GM18867 (cell line): ENCODE measurements at regions not wholly inside any gene's neighbourhood (a gene's known extent, or its start where the extent isn't known, plus 50 kb on each side); places are given as distances from the start of the nearest gene placed in this dataset.

Experiments used
- ATAC-seq: cut with Tn5 transposase; IDR thresholded peaks from one replicate; pipeline ENCODE4 v1.9.1; 2021; ENCODE audit warnings: mild to moderate bottlenecking, moderate library complexity; ENCODE audit not compliant: unreplicated experiment

DNA sequence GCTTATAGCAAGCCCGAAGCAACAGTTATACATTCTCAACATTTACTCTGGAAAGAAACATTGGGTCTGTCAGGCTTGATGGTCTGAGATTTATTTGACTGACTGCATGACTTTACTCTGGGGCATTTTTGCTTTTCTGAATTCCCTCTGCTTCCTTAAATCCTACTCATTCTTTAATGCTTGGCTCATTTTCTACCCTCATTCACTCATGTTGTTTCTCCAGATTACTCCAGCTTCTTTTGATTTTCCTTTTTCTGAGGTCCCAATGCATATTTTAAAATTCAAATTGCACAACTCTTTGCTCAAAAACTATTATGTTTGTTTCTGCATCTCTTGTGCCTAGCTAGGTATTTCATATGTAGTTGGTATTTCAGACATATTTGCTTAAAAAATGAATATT is 2002.9 kb upstream of the NUDT12 start:
- no peak for ATAC-seq

DNA sequence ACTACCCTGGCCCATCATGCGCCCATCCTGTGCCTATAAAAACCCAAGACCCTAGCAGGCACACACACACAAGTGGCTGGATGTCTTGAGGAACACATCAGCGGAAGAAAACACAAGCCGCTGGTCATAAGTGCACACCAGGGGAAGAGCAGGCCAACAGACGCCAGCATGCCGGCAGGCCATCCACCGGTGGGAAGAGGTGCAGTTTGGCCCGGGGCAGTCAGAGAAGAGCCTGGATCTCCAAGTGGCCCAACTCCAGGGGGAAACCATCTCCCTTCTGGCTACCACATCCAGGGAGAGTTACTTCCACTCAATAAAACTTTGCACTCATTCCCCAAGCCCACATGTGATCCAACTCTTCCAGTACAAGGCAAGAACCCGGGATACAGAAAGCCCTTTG is 2001.3 kb upstream of the NUDT12 start:
- ATAC-seq: no peak

DNA sequence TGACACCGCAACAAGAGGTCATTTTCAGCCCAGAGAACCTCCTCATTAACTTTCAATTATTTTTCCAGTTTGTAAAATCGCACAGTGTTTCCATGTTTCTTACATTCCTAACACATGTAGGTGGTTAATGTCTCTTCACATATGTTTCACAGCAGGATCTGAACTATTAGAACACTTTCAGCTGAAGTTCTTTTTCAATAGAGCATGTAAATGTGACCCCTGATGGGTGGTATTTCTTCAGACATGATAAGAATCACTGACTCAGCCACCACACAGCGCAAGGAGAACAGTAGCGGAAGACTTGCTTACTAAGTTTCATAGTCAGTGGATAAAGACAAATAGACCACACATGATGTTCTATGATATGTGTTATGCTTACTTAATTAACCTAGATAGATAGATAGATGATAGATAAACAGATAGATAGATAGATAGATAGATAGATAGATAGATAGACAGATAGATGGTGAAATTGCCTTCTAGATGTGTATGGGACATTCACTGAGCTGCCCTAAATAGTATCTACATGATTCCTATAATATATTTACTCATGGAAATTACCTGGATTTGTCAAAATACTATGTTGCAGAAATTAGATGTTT is 1992.1 kb upstream of the NUDT12 start:
- no peak for ATAC-seq

DNA sequence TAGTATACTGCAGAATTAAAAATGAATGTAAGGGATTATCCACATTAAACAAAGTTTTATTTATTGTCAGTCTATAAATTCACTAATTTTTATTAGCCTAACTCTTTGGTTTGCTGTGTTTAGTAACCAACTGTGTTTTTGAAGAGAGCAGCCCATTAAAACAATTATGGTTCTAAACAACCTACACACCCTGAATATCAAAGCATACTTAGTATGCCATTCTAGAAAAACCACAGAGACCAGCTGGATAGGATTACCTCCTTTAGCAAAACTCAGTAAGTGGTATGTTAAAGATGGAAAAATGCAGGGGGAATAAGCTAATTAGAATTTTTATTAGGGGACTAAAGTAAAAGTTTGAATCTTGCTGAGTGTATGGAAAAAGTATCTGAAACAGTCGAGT is 1981.7 kb upstream of the NUDT12 start:
- ATAC-seq: no peak

DNA sequence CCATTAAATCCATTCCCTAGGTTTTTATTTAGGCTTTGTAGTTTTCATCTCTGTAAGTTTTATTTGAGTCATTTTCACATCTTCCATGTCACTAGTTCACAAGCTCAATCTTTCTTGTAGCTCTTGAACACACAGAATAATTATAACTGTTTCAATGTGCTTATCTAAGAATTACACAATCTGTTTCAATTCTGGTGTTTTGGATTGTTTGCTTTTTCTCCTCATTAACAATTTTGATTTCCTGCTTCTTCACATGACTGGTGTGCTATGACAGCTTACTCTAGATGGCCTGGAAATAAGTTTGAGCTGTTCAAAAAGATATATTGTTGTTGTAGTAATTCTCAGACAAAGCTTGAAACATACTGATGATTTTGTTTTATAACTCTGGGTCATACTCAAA is 1974.1 kb upstream of the NUDT12 start:
- no peak for ATAC-seq

DNA sequence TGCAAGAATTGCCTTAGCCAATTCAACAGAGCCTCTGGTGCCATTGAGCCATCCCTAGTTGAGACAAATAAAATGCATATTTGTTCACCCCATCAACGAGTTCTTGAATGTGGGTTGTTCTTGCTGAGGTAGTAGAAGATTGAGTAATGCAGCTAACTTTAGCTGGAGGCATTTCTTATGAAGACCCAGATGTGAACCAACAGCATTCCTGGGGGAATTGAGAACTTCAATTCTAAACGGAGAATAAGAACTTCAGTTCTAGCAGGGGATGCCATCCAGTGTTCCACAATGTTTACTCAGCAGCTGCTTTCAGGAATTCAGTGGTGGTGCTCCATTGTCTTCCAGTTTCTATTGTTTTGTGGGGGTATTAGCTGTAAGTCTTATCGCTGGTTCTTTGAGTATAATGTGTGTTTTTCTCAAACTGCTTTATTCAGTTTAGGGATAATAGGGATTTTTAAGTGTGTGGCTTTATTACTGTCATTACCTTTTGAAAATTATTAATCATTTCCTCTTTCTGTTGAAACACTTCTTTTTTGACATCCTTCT is 1968.2 kb upstream of the NUDT12 start:
- ATAC-seq: no peak

DNA sequence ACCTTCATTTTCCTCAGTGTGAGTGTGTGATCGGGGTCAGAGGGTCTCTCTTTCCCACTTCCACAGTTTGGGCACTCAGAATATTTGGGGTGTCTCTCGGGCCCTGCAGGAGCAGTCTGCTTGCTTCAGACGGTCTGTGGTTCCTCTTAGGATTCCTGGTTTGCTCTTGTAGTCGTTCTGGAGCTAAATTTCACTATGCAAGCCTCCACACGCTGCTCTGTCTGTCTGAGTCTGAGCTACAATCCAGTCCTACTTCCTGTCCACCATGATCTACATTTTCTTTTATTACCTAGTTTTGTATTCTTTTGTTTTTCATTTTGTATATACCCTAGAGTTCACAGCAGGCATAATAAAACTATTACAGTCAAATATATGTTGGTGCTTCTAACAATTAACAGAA is 1967.3 kb upstream of the NUDT12 start:
- ATAC-seq: no peak

DNA sequence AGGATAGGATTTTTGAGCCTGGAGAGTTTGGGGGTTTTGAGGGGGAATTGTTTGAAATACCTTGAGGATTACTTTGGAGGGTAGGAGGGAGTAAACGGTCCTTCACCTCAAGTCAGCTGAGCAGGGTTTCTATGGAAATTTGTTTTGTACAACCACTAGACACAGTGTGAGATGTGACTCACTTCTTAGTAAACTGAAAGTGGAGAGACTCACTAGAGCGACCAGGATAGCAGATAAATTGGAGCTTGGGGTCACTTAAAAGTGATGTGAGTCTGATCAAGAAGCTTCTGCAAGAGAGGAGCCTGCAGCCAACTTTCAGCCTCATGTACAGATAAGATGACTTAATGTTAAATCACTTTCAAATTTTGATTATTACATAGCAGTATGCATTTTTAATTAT is 1945.9 kb upstream of the NUDT12 start:
- no peak for ATAC-seq

DNA sequence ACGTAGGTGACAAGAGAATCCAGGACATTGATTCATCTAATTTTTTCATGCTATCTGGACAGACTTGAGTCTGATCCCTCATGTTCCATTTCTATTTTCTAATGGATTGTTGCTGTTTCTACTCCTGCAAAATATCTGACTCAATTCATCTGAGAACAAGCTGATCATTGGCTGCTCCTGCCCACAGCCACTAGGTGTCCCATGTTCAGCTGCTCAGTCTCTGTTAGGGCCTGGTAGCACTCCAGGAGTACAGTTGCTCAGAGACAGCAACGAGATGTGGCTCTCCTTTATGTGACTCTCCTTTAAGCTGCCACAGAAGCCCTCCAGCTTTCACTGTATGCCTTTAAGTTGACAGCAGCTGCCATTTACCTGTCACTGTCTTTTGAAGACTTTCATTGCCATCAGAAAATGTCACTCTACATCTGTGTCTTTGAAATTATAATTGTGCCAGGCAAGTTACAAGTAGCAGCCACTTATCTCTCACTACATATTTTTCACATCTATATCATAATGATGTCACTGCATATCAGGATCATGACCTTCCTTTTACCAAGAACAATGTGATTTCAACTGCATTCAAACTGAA is 1944.2 kb upstream of the NUDT12 start:
- no peak for ATAC-seq

DNA sequence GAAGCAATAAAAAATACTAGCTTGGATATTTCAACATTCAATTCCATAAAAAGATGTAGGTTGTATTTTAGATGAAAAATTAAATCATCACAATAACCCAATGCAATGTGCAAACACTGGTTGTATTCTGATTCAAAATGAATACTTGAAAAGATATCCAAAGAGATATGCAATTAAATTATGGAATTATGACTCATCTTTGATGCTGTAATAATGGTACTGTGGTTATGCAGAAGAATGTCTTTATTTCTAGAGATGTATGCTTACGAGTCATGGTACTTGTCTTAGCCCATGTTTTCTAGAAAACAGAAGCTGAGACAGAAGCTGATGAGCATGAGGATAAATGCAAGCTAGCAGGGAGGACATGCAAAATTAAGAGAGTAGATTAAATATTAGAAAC is 1941.4 kb upstream of the NUDT12 start:
- no peak for ATAC-seq

DNA sequence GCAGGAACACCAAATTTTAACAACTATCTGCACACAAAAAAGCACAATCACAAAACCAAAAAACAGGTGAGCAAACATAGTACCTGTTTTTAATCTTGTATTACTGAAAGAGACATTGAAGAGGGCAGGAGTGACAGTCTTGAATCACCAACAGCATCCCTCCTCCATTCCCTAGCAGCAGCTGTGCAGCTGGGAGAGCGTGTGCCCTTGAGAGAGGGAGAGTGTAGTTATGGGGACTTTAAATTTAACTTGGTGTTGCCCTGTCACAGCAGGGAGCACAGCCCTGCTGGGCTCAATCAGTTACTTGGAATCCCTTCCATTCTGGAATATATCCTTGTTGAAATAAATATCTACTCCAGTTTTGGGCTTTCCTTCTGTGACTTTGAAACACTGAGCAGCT is 1938.7 kb upstream of the NUDT12 start:
- no peak for ATAC-seq

DNA sequence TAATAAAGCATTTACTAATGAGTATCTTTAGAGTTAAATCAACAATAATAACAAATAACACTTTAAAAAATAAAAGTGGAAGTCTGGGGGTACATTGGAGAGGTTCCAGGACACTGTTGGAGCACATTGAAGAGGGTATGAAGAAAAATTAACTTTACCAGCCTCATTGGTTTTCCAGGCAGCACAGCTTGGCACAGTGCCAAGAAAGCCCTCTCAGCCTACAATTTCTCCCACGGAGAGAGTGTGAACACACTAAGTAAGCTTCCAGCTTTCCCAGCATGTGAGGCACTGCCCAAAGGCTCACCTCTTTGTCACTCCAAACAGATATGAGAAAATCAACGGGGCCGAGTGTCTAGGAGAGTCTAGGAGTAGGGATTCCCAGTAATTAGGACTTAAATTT is 1912.8 kb upstream of the NUDT12 start:
- no peak for ATAC-seq

DNA sequence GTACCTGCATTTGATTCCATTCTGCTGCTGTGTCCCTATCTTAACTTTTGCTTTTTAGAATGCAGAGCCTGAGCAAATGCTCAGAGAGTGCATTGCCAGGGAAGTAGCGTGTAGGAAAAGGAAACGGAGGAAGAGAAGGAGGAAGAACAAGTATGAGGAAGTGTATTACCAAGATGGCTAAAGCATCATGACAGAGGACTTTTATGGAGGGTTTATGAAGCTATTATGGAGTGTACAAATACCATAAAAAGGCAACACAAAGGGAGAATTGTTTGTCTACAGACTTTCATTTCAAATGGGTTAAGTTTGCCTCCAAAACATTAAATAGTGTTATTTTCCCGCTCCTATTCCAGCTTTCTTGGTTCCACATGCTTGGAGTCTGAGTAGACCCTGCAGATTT is 1899.8 kb upstream of the NUDT12 start:
- ATAC-seq: no peak

DNA sequence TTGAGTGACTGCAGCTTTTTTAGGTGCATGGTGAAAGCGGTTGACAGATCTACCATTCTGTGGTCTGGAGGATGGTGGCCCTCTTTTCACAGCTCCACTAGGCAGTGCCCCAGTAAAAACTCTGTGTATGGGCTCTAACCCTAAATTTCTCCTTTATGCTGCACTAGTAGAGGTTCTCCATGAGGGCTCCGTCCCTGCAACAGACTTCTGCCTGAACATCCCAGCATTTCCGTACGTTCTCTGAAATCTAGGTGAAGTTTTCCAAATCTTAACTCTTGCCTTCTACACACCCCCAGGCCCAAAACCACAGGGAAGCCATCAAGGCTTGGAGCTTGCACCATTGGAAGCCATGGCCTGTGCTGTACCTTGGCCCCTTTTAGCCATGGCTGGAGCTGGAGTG is 1898.1 kb upstream of the NUDT12 start:
- no peak for ATAC-seq

DNA sequence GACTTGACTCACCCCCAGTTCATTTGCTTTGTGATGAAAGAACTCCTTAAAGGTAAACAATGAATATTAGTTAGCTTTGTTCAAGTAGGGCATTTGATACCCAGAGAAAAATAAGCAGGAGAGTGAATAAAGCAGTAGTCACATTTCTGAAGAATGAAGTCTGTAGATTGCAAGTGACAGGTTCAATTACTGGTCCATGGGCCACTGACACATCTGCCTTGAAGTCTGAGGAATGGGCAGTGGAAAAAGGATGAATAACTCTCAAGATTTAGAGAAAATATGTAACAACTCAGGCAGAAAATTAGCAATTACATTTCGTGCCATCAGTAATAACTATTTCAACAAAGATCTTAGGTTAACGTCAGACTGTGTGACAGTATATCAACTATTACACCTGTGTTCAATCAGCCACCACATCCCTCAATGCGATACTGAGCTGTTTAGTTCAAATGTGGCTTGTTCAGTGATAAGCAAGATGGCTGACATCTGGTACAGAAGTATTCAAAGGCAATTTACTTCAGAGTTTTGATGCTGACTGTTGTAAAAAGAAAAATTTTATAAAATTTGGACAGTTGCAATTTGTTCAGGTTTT is 1890.7 kb upstream of the NUDT12 start:
- ATAC-seq: no peak

DNA sequence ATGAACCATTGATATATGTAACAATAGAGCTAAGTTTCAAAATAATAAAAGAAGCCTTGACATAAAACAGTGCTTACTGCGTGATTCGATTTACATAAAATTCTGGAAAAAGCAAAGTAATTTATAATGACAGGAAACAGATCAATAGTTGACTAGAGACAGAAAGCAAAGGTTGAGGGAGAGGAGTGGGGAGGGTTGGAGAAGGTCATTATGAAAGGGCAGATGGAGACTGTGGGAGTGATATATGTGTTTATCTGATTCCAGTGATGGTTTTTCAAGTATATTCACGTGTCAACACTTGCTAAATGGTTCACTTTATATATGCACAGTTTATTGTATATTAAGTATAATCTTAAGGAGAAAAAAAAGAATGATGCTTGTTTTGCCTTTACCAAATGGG is 1885.7 kb upstream of the NUDT12 start:
- no peak for ATAC-seq

DNA sequence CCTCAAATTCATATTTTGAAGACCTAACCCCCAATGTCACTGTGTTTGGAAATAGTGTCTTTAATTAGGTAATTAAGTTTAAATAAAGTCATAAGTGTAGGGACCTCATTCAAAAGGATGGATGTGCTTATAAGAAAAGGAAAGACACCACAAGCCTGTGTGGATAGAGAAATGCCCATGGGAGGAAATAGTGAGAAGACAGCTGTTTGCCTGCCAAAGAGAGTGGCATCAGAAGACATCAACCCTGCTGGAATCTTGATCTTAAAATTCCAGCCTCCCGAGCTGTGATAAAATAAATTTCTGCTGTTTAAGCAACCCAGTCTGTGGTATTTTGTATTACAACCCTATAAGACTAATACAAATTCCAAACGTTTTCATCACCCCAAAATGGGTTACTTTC is 1867.9 kb upstream of the NUDT12 start:
- ATAC-seq: no peak

DNA sequence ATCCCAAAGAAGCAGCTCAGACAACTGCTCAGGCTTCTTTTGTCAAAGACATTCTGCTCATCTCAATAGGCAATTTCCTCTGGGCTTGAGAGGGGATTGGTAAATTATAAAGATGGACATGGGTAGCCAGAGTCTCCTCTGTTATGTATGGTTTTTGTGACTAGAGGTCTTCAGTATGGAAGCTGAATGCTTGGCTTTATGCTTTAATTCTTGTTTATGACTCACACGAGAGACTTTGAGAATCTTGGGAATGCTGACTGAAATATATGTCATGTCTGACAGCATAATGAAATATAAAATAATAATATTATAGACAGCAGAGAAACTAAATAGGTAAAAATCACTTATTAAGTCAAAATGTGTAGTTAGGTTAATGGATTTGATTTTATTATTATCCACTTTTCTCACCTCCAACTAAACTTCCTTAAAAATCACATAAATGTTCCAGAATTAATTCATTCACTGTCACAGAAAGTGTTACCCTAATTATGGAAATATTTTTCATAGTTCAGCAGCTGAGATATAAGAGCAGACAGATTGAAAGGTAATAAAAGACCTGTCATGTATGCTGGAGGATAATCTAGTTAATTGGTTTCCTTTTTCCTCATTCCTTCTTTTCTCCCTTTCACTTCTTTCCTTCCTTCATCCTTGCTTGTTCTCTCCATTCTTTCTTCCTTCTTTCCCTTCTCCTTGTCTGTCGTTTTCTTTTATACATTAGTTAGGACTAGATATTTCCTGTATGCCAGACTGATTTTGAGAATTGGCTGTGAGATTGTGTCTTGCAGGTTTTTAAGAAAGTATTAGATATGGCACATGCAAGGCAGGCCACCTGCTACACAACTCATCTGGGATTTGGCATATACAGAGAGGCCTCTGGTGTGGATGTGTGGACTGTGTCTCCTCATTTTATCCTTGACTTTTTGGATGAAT is 1866.1 kb upstream of the NUDT12 start:
- ATAC-seq: no peak

DNA sequence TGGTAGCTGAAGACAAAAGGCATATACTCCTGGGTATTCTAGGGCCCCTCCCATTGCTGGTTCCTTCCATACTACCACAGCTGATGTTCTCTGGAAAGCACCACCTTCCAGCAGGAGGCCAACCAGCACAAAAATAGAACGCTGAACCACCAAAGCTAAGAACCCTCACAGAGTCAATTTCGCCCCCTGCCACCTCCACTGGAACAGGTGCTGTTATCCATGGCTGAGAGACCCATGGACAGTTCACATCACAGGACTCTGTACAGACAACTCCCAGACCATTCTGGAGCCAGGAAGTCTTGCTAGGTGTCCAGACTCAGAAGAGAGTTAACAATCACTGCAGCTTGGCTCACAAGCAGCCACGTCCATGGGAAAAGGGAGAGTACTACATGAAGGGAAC is 1851.5 kb upstream of the NUDT12 start:
- ATAC-seq: no peak

DNA sequence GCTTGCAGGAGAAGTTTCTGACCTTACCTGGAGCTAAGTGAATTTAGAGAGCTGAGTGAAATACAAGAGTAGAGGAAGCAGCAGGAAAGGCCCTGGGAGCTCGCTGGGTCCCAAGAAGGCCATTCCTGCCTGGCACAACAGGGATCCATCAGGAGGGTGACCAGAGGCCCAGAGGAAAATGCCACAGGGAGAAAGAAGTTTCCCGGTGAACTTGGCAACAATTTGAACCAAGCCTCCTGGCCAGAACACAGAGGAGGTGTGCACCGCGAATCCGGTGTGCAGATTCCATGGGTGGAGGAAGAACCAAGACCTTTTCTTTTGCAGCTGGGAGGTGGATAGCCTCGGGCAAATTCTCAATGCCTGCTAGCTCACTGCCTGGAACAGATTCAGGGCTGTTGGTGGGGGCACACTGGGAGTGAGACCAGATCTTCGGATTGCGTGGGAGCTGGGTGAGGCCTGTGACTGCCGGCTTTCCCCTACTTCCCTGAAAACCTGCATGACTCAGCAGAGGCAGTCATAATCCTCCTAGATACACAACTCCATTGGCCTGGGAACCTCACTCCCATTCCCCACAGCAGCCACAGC is 1850.9 kb upstream of the NUDT12 start:
- no peak for ATAC-seq

DNA sequence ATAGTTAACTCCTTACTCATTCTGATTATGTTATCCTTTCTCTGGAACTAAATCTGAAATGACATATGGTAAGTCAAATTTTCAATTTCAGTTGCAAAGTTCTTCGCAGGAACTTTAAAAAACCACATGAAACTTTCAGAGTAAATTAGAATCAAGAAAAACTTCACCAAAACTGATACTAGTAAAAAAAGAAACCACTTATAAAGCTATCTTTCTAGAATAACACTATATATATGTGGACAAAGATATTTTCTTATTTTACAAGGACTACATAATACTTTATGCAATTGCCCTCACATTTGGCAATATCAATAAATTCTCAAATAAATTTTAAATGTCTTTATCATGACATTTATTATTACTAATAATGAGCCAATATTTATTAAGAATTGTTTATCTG is 1847.1 kb upstream of the NUDT12 start:
- no peak for ATAC-seq
